GM10248 (cell line): ENCODE measurements at regions not wholly inside any gene's neighbourhood (a gene's known extent, or its start where the extent isn't known, plus 50 kb on each side); places are given as distances from the start of the nearest gene placed in this dataset.

Experiments used
- CTCF ChIA-PET: fragments of 300-600 bp; sonication (Branson Sonifier 250); formaldehyde crosslinking; extraction: SDS; loops from one replicate; lab custom pipeline; 2021; ENCODE audit warnings: antibody characterized with exemption; lab: Yijun Ruan, JAX
- POLR2A ChIA-PET: fragments of 350-650 bp; sonication (Branson Sonifier 250); formaldehyde crosslinking; extraction: SDS; loops from one replicate; lab custom pipeline; 2020; ENCODE audit warnings: antibody characterized with exemption; lab: Yijun Ruan, JAX
- DNase-seq: peaks from one replicate; pipeline ENCODE4 v3.0.0; 2012; ENCODE audit errors: extremely low spot score
- CTCF ChIP-seq: IDR thresholded peaks from 2 replicates; pipeline ENCODE4 v1.5.1; 2012; ENCODE audit warnings: mild to moderate bottlenecking, low read depth; ENCODE audit errors: extremely low read depth, missing control alignments, control extremely low read depth

GRCh38 chr3:181534781-181535221 lies 176.9 kb upstream of the SOX2 start:
- ChIA-PET CTCF (interaction anchor here (3.0 kb wide), 1 partner anchor 9 kb away, joined by 10 read pairs; no protein-coding TSS in a partner anchor), POLR2A (interaction anchor here (0.6 kb wide), 1 partner anchor 33 kb away, joined by 4 read pairs; no protein-coding TSS in a partner anchor)
- no peak for TF ChIP-seq CTCF
- DNase-seq = no peak

GRCh38 chr3:181533811-181534210 lies 177.9 kb upstream of the SOX2 start:
- CTCF ChIA-PET = no interaction called here
- POLR2A ChIA-PET = no interaction called here
- DNase-seq = no peak
- TF ChIP-seq CTCF = no peak

GRCh38 chr3:181530584-181530983 lies 181.1 kb upstream of the SOX2 start:
- DNase-seq = no peak
- ChIA-PET POLR2A (no interaction called here), CTCF (no interaction called here)
- TF ChIP-seq CTCF = no peak

- no peak for TF ChIP-seq CTCF
- POLR2A ChIA-PET = no interaction called here
- no peak for DNase-seq
- CTCF ChIA-PET = no interaction called here
Measured at GRCh38 chr3:181521831-181522230, 189.9 kb upstream of the SOX2 start.

GRCh38 chr3:181518222-181518621 lies 193.5 kb upstream of the SOX2 start:
- no peak for DNase-seq
- ChIA-PET POLR2A (no interaction called here), CTCF (no interaction called here)
- no peak for TF ChIP-seq CTCF

GRCh38 chr3:181512787-181513186 lies 198.9 kb upstream of the SOX2 start:
- POLR2A ChIA-PET = no interaction called here
- no peak for DNase-seq
- CTCF ChIA-PET = no interaction called here
- no peak for TF ChIP-seq CTCF

- DNase-seq = no peak
- ChIA-PET POLR2A (no interaction called here), CTCF (no interaction called here)
- no peak for TF ChIP-seq CTCF
Measured at GRCh38 chr3:181510500-181510899, 201.2 kb upstream of the SOX2 start.
